Esophagus muscularis mucosa (tissue), 4 donors: ENCODE measurements at regions not wholly inside any gene's neighbourhood (a gene's known extent, or its start where the extent isn't known, plus 50 kb on each side); places are given as distances from the start of the nearest gene placed in this dataset.

Experiments used
- DNase-seq: peaks from one replicate; pipeline ENCODE4 v3.0.0-alpha.2; 2017; ENCODE audit errors: extremely low spot score
- H3K27ac ChIP-seq, 4 donors: fragments of 200-600 bp; sonication (generic); replicated peaks in 1 of 4; 1 replicate in 3 of 4; 2 replicates in 1 of 4; pipeline ENCODE4 v1.5.1; 2016 to 2019; ENCODE audit warnings: mild to moderate bottlenecking in 1 of 4
- H3K27me3 ChIP-seq, 4 donors: fragments of 200-600 bp; sonication (generic); one replicate each; pipeline versions ENCODE4 v1.5.1 to v1.6.0; 2016 to 2019
- H3K36me3 ChIP-seq, 4 donors: fragments of 200-600 bp; sonication (generic); one replicate each; pipeline ENCODE4 v1.5.1; 2016 to 2019
- H3K4me1 ChIP-seq, 4 donors: fragments of 200-600 bp; sonication (generic); one replicate each; pipeline ENCODE4 v1.5.1; 2016 to 2019
- H3K4me3 ChIP-seq, 4 donors: fragments of 200-600 bp; sonication (generic); 1 replicate in 2 of 4; 2 replicates in 2 of 4; pipeline ENCODE4 v1.5.1; 2016 to 2019; ENCODE audit warnings: mild to moderate bottlenecking in 4 of 4, moderate library complexity in 1 of 4
- H3K9me3 ChIP-seq, 4 donors: fragments of 200-600 bp; sonication (generic); 1 replicate in 3 of 4; 2 replicates in 1 of 4; pipeline ENCODE4 v1.5.1; 2016 to 2019
- CTCF ChIP-seq, 3 experiments: fragments of 200-600 bp in 2 of 3; fragments of 450-650 bp in 1 of 3; sonication (generic) in 2 of 3; IDR thresholded peaks; one replicate each; pipeline ENCODE4 v1.5.1; 2017 to 2019; ENCODE audit warnings: antibody characterized with exemption in 3 of 3, mild to moderate bottlenecking in 2 of 3, moderate library complexity in 1 of 3
- EP300 ChIP-seq: sonication (generic); formaldehyde crosslinking; IDR thresholded peaks from one replicate; pipeline ENCODE4 v1.6.1; 2017; ENCODE audit warnings: antibody characterized with exemption
- POLR2A ChIP-seq: fragments of 450-650 bp; IDR thresholded peaks from one replicate; pipeline ENCODE4 v1.6.1; 2017; ENCODE audit warnings: antibody characterized with exemption, moderate library complexity, mild to moderate bottlenecking, low read depth
- POLR2AphosphoS5 ChIP-seq, 2 donors: sonication (generic); formaldehyde crosslinking; IDR thresholded peaks; one replicate each; pipeline ENCODE4 v1.6.1; 2017; ENCODE audit warnings: antibody characterized with exemption in 2 of 2
- WGBS: methylation state at CpG from one replicate; pipeline ENCODE4 v1.1.5; 2018; 5-methylcytosine and 5-hydroxymethylcytosine counted together
- intact Hi-C: fragments of 100-400 bp; cut with DNase I; formaldehyde crosslinking; loops from one replicate; pipeline ENCODE4 v1.15.1; 2023

- no peak overlapping the region for H3K4me3 ChIP-seq
- no peak for DNase-seq
- intact Hi-C loops, result no loop called here
Observed at GRCh38 chr4:125710766-125711165, 396.0 kb downstream of the FAT4 start.

GRCh38 chr4:125714049-125714448, 399.3 kb downstream of the FAT4 start:
- WGBS, result 92% methylated on average over 3 of the region's 3 CpGs
- Histone ChIP-seq H3K9me3 (peaks cover 0 to 8% (median 0%) of the 10 kb centered on the region in 4 donors), H3K36me3 (no peaks in the 10 kb centered on the region), H3K4me3 (no peak overlapping the region), H3K27me3 (no peaks in the 10 kb centered on the region), H3K4me1 (no peaks in the 10 kb centered on the region), H3K27ac (no peak overlapping the region)
- intact Hi-C loops, result no loop called here
- TF ChIP-seq CTCF (IDR thresholded peaks at IDR 0.05), result no peak
- no peak for TF ChIP-seq EP300
- no peak for TF ChIP-seq POLR2A
- TF ChIP-seq POLR2AphosphoS5 (IDR thresholded peaks at IDR 0.05), result no peak
- DNase-seq, result no peak

More at GRCh38 chr4:125710766-125711165, 396.0 kb downstream of the FAT4 start:
- H3K27me3 ChIP-seq, result no peaks in the 10 kb centered on the region
- no peak overlapping the region for H3K27ac ChIP-seq
- no peak for TF ChIP-seq POLR2AphosphoS5 (IDR thresholded peaks at IDR 0.05)
- no peak for TF ChIP-seq EP300
- no peak for TF ChIP-seq CTCF (IDR thresholded peaks at IDR 0.05)
- no peak for TF ChIP-seq POLR2A
- H3K9me3 ChIP-seq, result no peaks in the 10 kb centered on the region
- no peaks in the 10 kb centered on the region for H3K4me1 ChIP-seq
- H3K36me3 ChIP-seq, result no peaks in the 10 kb centered on the region

GRCh38 chr4:125714845-125715244, 400.1 kb downstream of the FAT4 start:
- TF ChIP-seq EP300 (no peak), POLR2AphosphoS5 (IDR thresholded peaks at IDR 0.05) (no peak), CTCF (IDR thresholded peaks at IDR 0.05) (no peak), POLR2A (no peak)
- no peaks in the 10 kb centered on the region for H3K4me1 ChIP-seq
- intact Hi-C loops, result no loop called here

GRCh38 chr4:125719987-125720386, 405.2 kb downstream of the FAT4 start:
- 88% methylated on average over 2 of the region's 2 CpGs for WGBS
- intact Hi-C loops, result no loop called here
- H3K4me1 ChIP-seq, result no peaks in the 10 kb centered on the region
- no peak for DNase-seq
- H3K4me3 ChIP-seq, result no peak overlapping the region
- no peaks in the 10 kb centered on the region for H3K27me3 ChIP-seq
- H3K9me3 ChIP-seq, result peaks cover 0 to 8% (median 0%) of the 10 kb centered on the region in 4 donors
- H3K36me3 ChIP-seq, result no peaks in the 10 kb centered on the region
- no peak for TF ChIP-seq POLR2A
- TF ChIP-seq EP300, result no peak
- TF ChIP-seq CTCF (IDR thresholded peaks at IDR 0.05), result no peak
- TF ChIP-seq POLR2AphosphoS5 (IDR thresholded peaks at IDR 0.05), result no peak
- H3K27ac ChIP-seq, result no peak overlapping the region

More at GRCh38 chr4:125714845-125715244, 400.1 kb downstream of the FAT4 start:
- DNase-seq, result no peak
- Histone ChIP-seq H3K9me3 (peaks cover 0 to 8% (median 0%) of the 10 kb centered on the region in 4 donors), H3K27me3 (no peaks in the 10 kb centered on the region), H3K36me3 (no peaks in the 10 kb centered on the region), H3K27ac (no peak overlapping the region), H3K4me3 (no peak overlapping the region)

- WGBS, result 92% methylated on average over 2 of the region's 2 CpGs
Observed at GRCh38 chr4:125722009-125722408, 407.3 kb downstream of the FAT4 start.

More at GRCh38 chr4:125722009-125722408, 407.3 kb downstream of the FAT4 start:
- no peaks in the 10 kb centered on the region for H3K27me3 ChIP-seq
- H3K4me1 ChIP-seq, result no peaks in the 10 kb centered on the region
- H3K9me3 ChIP-seq, result peaks cover 0 to 8% (median 0%) of the 10 kb centered on the region in 4 donors
- H3K36me3 ChIP-seq, result no peaks in the 10 kb centered on the region
- no peak overlapping the region for H3K4me3 ChIP-seq
- intact Hi-C loops, result no loop called here
- H3K27ac ChIP-seq, result no peak overlapping the region
- no peak for DNase-seq
- no peak for TF ChIP-seq POLR2A
- no peak for TF ChIP-seq EP300
- no peak for TF ChIP-seq CTCF (IDR thresholded peaks at IDR 0.05)
- TF ChIP-seq POLR2AphosphoS5 (IDR thresholded peaks at IDR 0.05), result no peak
